NB4 (cell line): ENCODE measurements at regions not wholly inside any gene's neighbourhood (a gene's known extent, or its start where the extent isn't known, plus 50 kb on each side); places are given as distances from the start of the nearest gene placed in this dataset.

ENCODE experiments used
- CTCF ChIP-seq: IDR thresholded peaks from one replicate; pipeline ENCODE4 v1.5.1; 2012; ENCODE audit warnings: low read depth, low read length
- POLR2A ChIP-seq: IDR thresholded peaks from 2 replicates; pipeline ENCODE4 v1.6.1; 2011; ENCODE audit warnings: mild to moderate bottlenecking; ENCODE audit not compliant: insufficient read length; ENCODE audit errors: extremely low read depth

- TF ChIP-seq CTCF (no peak), POLR2A (no peak)
Measured at GRCh38 chr6:82651845-82652335, 288.3 kb downstream of the TPBG start.
